ENCODE measurements at regions not wholly inside any gene's neighbourhood (a gene's known extent, or its start where the extent isn't known, plus 50 kb on each side); places are given as distances from the start of the nearest gene placed in this dataset.
A peak's percentile ranks its signal among the peaks of the same experiment; 100 is the strongest.

GRCh38 chr9:109855540-109855939 lies 75.5 kb downstream of the PALM2AKAP2 start:
- no peak overlapping the region for H3K4me3 ChIP-seq (ENCODE audit: low read length)
- no peak for DNase-seq (ENCODE audit: low read depth)
- TF ChIP-seq, protein P1, sequence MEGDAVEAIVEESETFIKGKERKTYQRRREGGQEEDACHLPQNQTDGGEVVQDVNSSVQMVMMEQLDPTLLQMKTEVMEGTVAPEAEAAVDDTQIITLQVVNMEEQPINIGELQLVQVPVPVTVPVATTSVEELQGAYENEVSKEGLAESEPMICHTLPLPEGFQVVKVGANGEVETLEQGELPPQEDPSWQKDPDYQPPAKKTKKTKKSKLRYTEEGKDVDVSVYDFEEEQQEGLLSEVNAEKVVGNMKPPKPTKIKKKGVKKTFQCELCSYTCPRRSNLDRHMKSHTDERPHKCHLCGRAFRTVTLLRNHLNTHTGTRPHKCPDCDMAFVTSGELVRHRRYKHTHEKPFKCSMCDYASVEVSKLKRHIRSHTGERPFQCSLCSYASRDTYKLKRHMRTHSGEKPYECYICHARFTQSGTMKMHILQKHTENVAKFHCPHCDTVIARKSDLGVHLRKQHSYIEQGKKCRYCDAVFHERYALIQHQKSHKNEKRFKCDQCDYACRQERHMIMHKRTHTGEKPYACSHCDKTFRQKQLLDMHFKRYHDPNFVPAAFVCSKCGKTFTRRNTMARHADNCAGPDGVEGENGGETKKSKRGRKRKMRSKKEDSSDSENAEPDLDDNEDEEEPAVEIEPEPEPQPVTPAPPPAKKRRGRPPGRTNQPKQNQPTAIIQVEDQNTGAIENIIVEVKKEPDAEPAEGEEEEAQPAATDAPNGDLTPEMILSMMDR (conservative IDR thresholded peaks at IDR 0.05; ENCODE audit: low read length): no peak

DNA sequence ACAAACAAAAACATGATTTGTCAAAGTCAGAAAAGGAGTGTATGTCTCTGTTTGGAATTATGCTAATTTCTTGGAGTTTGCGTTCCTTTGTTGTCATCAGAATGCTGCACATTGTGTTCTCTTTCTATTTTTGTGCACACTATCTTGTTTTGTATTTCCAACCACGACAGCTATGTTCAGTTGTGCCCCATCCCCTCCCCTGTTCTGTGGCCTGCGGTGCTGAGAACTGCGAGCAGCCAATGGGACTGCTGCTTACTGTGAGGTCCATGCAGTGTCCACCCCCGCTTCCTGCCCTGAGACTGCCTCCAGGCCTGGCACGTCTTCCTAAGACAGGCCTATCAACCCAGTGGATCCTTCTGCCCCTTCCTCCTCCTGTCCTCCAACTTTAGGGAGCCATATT lies 76.8 kb downstream of the PALM2AKAP2 start:
- no peak overlapping the region for H3K4me3 ChIP-seq (ENCODE audit: low read length)
- peak; percentile 64 for DNase-seq (ENCODE audit: low read depth)
- TF ChIP-seq, protein P1 (conservative IDR thresholded peaks at IDR 0.05; ENCODE audit: low read length): no peak

DNA sequence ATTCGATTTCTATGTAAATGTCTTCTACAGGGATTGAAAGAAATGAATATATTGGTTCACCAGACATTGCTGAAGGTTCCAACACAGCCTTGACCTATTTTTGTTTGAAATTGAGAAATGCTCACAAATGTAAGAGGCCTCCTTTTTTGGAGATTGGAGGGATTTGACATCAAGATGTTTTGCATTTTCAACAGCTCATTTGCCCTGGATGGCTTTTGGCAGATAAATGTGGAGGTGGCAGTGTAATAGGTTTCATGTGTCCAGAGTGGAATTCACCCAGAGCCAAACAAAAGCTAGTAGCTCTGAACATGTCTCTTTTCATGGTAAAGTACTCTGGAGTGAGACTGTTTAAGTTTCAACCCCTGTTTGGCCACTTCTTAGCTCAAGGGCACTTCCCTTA lies 77.3 kb downstream of the PALM2AKAP2 start:
- no peak overlapping the region for H3K4me3 ChIP-seq (ENCODE audit: low read length)
- TF ChIP-seq, protein P1 (conservative IDR thresholded peaks at IDR 0.05; ENCODE audit: low read length): no peak
- peak; percentile 67 for DNase-seq (ENCODE audit: low read depth)

- no peak for DNase-seq (ENCODE audit: low read depth)
- TF ChIP-seq, protein P1 (conservative IDR thresholded peaks at IDR 0.05; ENCODE audit: low read length): peak; percentile 48
- no peak overlapping the region for H3K4me3 ChIP-seq (ENCODE audit: low read length)
These were observed 79.4 kb downstream of the PALM2AKAP2 start for GRCh38 chr9:109859447-109859846.

DNA sequence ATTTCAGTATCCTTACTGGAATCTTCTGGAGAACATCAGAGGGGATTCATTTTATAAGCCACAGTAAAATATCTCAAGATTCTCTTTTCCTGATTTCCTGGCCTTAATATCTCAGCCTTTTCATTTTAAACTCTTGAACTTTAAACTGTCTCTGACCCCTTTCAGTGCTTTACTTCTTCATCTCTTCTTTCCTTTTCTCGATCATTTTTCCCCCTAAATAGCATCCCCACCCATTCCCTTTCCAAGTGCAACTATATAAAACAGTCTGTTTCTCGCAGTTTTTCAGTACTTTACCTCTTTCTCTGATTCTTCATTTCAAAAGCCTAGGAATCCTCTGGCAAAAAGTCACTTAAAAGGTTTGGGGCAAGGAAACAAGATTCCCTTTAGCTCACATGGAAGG lies 80.5 kb downstream of the PALM2AKAP2 start:
- TF ChIP-seq, protein P1 (conservative IDR thresholded peaks at IDR 0.05; ENCODE audit: low read length): no peak
- no peak overlapping the region for H3K4me3 ChIP-seq (ENCODE audit: low read length)
- no peak for DNase-seq (ENCODE audit: low read depth)

- peak; percentile 93 for DNase-seq (ENCODE audit: low read depth)
- TF ChIP-seq, protein P1 (conservative IDR thresholded peaks at IDR 0.05; ENCODE audit: low read length): no peak
- no peak overlapping the region for H3K4me3 ChIP-seq (ENCODE audit: low read length)
These were observed 81.5 kb downstream of the PALM2AKAP2 start for GRCh38 chr9:109861499-109861898.

DNA sequence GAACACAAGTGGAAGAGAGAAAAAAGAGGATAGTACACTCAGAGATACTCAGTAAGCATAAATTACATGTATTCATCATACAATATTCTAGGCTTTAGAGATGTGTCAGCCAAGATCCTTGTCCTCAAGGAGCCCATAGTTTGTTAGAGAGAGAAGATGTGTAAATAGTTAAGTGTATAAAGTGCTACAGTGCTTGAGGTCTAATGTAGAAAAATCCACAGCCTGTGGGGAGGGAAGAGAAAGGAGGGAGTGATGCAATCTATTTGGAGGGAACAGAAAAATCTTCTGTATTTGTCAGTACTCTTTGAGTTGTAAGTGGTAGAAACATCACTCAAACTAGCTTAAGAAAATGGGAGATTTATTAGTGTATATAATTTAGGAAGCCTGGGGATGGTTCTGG lies 81.9 kb downstream of the PALM2AKAP2 start:
- H3K4me3 ChIP-seq (ENCODE audit: low read length): no peak overlapping the region
- DNase-seq (ENCODE audit: low read depth): peak; percentile 77
- TF ChIP-seq, protein P1 (conservative IDR thresholded peaks at IDR 0.05; ENCODE audit: low read length): no peak
